OCI-LY7 (cell line): ENCODE measurements at regions not wholly inside any gene's neighbourhood (a gene's known extent, or its start where the extent isn't known, plus 50 kb on each side); places are given as distances from the start of the nearest gene placed in this dataset.

Experiments
- BruUV-seq: library from RNA; stranded (reverse); fragments of 400-500 nt; replicated peaks from 2 replicates; lab custom pipeline; 2021; lab: Mats Ljungman, UMichigan
- CTCF ChIA-PET: fragments of 300-600 bp; sonication (Branson Sonifier 250); formaldehyde crosslinking; loops from one replicate; lab custom pipeline; 2022; ENCODE audit warnings: antibody characterized with exemption; ENCODE audit not compliant: unreplicated experiment; lab: Charles Lee
- POLR2A ChIA-PET: fragments of 300-600 bp; sonication (Branson Sonifier 250); formaldehyde crosslinking; loops from one replicate; lab custom pipeline; 2022; ENCODE audit warnings: antibody characterized with exemption; lab: Charles Lee
- DNase-seq: peaks from one replicate; pipeline ENCODE4 v3.0.0-alpha.2; 2015; ENCODE audit warnings: low spot score
- H2AFZ ChIP-seq: fragments of 200-600 bp; sonication (generic), shearing (Covaris generic); 2 replicates; pipeline ENCODE4 v1.6.1; 2014; ENCODE audit warnings: mild to moderate bottlenecking, antibody characterized with exemption, low read length, moderate library complexity
- H3K27ac ChIP-seq: fragments of 200-600 bp; sonication (generic); 2 replicates; pipeline ENCODE4 v1.5.1; 2014; ENCODE audit warnings: mixed run types, low read depth, mild to moderate bottlenecking, moderate library complexity, low read length, inconsistent platforms; ENCODE audit not compliant: poor library complexity, severe bottlenecking
- H3K36me3 ChIP-seq: fragments of 200-600 bp; sonication (generic); 2 replicates; pipeline ENCODE4 v1.6.1; 2014; ENCODE audit warnings: mild to moderate bottlenecking, antibody characterized with exemption, low read length, moderate library complexity, mixed read lengths; ENCODE audit not compliant: insufficient read depth
- H3K4me1 ChIP-seq: fragments of 200-600 bp; sonication (generic); 2 replicates; pipeline ENCODE4 v1.5.1; 2014; ENCODE audit warnings: mild to moderate bottlenecking, low read length; ENCODE audit not compliant: insufficient read depth, poor library complexity, severe bottlenecking
- H3K4me2 ChIP-seq: fragments of 200-600 bp; sonication (generic); 2 replicates; pipeline ENCODE4 v1.6.1; 2014; ENCODE audit warnings: mild to moderate bottlenecking, low read length
- H3K4me3 ChIP-seq: fragments of 200-600 bp; sonication (generic); 2 replicates; pipeline ENCODE4 v1.5.1; 2014; ENCODE audit warnings: mild to moderate bottlenecking, low read depth, low read length; ENCODE audit not compliant: poor library complexity, severe bottlenecking
- H3K79me2 ChIP-seq: fragments of 200-600 bp; sonication (generic); 2 replicates; pipeline ENCODE4 v1.6.1; 2016; ENCODE audit warnings: low read depth, mild to moderate bottlenecking, low read length, moderate library complexity, mixed read lengths; ENCODE audit not compliant: insufficient read depth
- H3K9me2 ChIP-seq: fragments of 200-600 bp; sonication (generic); 2 replicates; pipeline ENCODE4 v1.6.1; 2016; ENCODE audit warnings: mild to moderate bottlenecking, low read length, mixed read lengths; ENCODE audit not compliant: insufficient read depth
- H3K9me3 ChIP-seq: fragments of 200-600 bp; sonication (generic); 2 replicates; pipeline ENCODE4 v1.6.1; 2014; ENCODE audit warnings: mild to moderate bottlenecking, mixed run types, low read length, mixed read lengths
- H4K20me1 ChIP-seq: fragments of 200-600 bp; sonication (generic); 2 replicates; pipeline ENCODE4 v1.6.1; 2014; ENCODE audit warnings: mild to moderate bottlenecking, antibody characterized with exemption, low read length, moderate library complexity, mixed read lengths; ENCODE audit not compliant: insufficient read depth
- EZH2phosphoT487 ChIP-seq: fragments of 200-600 bp; sonication (generic); IDR thresholded peaks from 2 replicates; pipeline ENCODE4 v1.6.1; 2018; ENCODE audit warnings: low read depth, borderline replicate concordance, mild to moderate bottlenecking, mixed run types, antibody characterized with exemption, low read length, moderate library complexity, mixed read lengths
- intact Hi-C: fragments of 100-400 bp; cut with micrococcal nuclease; formaldehyde crosslinking; loops from one replicate; pipeline ENCODE4 v1.10.0; 2022; ENCODE audit not compliant: unreplicated experiment
- TF ChIP-seq, protein P1 (sequence below): fragments of 200-600 bp; sonication (generic); conservative IDR thresholded peaks from 2 replicates; pipeline ENCODE4 v1.5.1; 2014; ENCODE audit warnings: mild to moderate bottlenecking, antibody characterized with exemption, low read length, moderate library complexity, mixed read lengths

DNA sequence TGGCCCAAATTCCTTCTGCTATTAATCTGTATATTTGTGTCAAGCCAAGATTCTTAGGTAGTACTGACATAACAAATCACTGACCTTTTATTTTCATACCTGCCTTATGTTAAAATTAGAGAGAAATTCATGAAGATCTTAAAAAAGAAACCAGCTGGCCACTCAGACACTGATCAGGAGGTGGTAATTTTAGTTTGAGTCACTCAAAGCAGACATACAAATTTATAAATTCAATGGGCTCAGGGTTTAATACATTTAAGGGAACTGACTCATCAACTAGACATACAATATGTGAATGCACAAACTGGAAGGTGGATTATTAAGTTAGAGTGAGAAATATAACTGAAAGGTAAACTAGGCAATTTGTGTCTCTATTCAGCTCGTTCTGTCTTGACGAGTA is 711.9 kb upstream of the EYS start:
- Histone ChIP-seq H3K4me1 (no peaks in the 10 kb centered on the region), H3K36me3 (no peaks in the 10 kb centered on the region), H3K79me2 (no peaks in the 10 kb centered on the region), H3K4me2 (no peak overlapping the region), H3K9me3 (no peaks in the 10 kb centered on the region), H3K27ac (no peak overlapping the region), H3K4me3 (no peak overlapping the region), H4K20me1 (no peaks in the 10 kb centered on the region), H3K9me2 (no peaks in the 10 kb centered on the region), H2AFZ (no peak overlapping the region)
- BruUV-seq: no TSS peak
- ChIA-PET CTCF (no interaction called here), POLR2A (no interaction called here)
- intact Hi-C loops: no loop called here
- no peak for TF ChIP-seq EZH2phosphoT487
- DNase-seq: no peak

DNA sequence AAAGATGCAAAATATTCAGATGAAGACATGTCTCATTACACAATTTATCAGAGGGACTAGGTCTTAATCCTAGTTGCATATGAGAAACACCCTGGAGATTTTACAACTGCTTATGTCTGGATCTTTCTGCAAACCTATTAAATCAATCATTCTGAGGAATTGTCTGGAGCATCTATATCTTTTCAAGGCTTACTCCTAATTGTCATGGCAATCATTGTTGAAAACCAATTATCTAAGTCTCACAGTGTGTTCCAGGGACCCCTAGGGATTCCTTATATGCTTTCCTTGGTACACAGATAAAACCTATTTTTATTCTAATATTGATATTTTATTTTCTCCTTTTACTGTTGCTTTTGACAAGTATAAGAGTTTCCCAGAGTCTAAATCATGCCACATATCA is 696.9 kb upstream of the EYS start:
- BruUV-seq: no TSS peak
- Histone ChIP-seq H3K4me2 (no peak overlapping the region), H3K36me3 (no peaks in the 10 kb centered on the region), H3K79me2 (no peaks in the 10 kb centered on the region), H3K4me1 (no peaks in the 10 kb centered on the region), H3K27ac (no peak overlapping the region), H2AFZ (no peak overlapping the region), H3K9me3 (no peaks in the 10 kb centered on the region), H3K4me3 (no peak overlapping the region), H3K9me2 (no peaks in the 10 kb centered on the region), H4K20me1 (no peaks in the 10 kb centered on the region)
- DNase-seq: no peak
- intact Hi-C loops: no loop called here
- TF ChIP-seq, protein P1, sequence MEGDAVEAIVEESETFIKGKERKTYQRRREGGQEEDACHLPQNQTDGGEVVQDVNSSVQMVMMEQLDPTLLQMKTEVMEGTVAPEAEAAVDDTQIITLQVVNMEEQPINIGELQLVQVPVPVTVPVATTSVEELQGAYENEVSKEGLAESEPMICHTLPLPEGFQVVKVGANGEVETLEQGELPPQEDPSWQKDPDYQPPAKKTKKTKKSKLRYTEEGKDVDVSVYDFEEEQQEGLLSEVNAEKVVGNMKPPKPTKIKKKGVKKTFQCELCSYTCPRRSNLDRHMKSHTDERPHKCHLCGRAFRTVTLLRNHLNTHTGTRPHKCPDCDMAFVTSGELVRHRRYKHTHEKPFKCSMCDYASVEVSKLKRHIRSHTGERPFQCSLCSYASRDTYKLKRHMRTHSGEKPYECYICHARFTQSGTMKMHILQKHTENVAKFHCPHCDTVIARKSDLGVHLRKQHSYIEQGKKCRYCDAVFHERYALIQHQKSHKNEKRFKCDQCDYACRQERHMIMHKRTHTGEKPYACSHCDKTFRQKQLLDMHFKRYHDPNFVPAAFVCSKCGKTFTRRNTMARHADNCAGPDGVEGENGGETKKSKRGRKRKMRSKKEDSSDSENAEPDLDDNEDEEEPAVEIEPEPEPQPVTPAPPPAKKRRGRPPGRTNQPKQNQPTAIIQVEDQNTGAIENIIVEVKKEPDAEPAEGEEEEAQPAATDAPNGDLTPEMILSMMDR: no peak
- TF ChIP-seq EZH2phosphoT487: no peak
- ChIA-PET CTCF (no interaction called here), POLR2A (no interaction called here)

DNA sequence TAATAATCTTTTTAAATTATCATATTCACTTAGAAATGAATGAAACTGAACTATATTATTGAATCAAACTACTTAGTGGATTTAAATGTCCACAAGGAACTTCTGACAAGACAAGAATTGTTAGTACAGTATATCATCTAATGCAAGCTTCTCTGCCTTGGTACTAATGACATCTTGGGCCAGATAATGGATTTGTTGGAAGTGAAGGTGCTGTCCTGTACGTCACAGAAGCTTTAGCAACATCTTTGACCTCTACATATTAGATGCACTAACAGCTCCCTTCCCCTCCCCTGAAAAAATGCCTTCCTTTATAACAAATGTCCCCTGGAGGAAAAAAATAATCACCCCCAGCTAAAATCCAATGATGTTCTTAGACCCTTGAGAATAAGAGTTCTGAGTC is 695.8 kb upstream of the EYS start:
- BruUV-seq: no TSS peak
- Histone ChIP-seq H4K20me1 (no peaks in the 10 kb centered on the region), H3K4me1 (no peaks in the 10 kb centered on the region), H3K4me2 (no peak overlapping the region), H3K9me3 (no peaks in the 10 kb centered on the region), H3K4me3 (no peak overlapping the region), H3K27ac (no peak overlapping the region), H3K9me2 (no peaks in the 10 kb centered on the region), H2AFZ (no peak overlapping the region), H3K79me2 (no peaks in the 10 kb centered on the region), H3K36me3 (no peaks in the 10 kb centered on the region)
- TF ChIP-seq, protein P1: no peak
- no peak for TF ChIP-seq EZH2phosphoT487
- ChIA-PET CTCF (no interaction called here), POLR2A (interaction anchor here (0.9 to 1.2 kb wide), 2 partner anchors 8 to 65 kb away, joined by 3 to 5 read pairs; no protein-coding TSS in a partner anchor)
- intact Hi-C loops: no loop called here
- no peak for DNase-seq
